ENCODE measurements at regions not wholly inside any gene's neighbourhood (a gene's known extent, or its start where the extent isn't known, plus 50 kb on each side); places are given as distances from the start of the nearest gene placed in this dataset.
"Not testable (repeated sequence)": the region's sequence is repeated elsewhere in the genome, so short reads cannot be mapped to it uniquely, and the experiment has no call there.

- ATAC-seq: no peak
Measured at GRCh38 chr6:166719019-166719418, 92.0 kb upstream of the RPS6KA2 start.

- no peak for ATAC-seq
Measured at GRCh38 chr6:166718516-166718915, 91.5 kb upstream of the RPS6KA2 start.

- no peak for ATAC-seq
Measured at GRCh38 chr6:166716910-166717617, 90.0 kb upstream of the RPS6KA2 start.

- no peak for ATAC-seq
Measured at GRCh38 chr6:166715992-166716391, 88.9 kb upstream of the RPS6KA2 start.

- ATAC-seq: no peak
Measured at GRCh38 chr6:166715065-166715464, 88.0 kb upstream of the RPS6KA2 start.

GRCh38 chr6:166714581-166714980 is 87.5 kb upstream of the RPS6KA2 start:
- no peak for ATAC-seq

GRCh38 chr6:166714187-166714510 is 87.1 kb upstream of the RPS6KA2 start:
- ATAC-seq: no peak

GRCh38 chr6:166713434-166714186 is 86.6 kb upstream of the RPS6KA2 start:
- ATAC-seq: no peak

- no peak for ATAC-seq
Measured at GRCh38 chr6:166712286-166713228, 85.5 kb upstream of the RPS6KA2 start.

GRCh38 chr6:166710084-166710483 is 83.0 kb upstream of the RPS6KA2 start:
- no peak for ATAC-seq

- no peak for ATAC-seq
Measured at GRCh38 chr6:166708460-166708859, 81.4 kb upstream of the RPS6KA2 start.

GRCh38 chr6:166707045-166707444 is 80.0 kb upstream of the RPS6KA2 start:
- ATAC-seq: no peak

GRCh38 chr6:166705069-166705468 is 78.0 kb upstream of the RPS6KA2 start:
- ATAC-seq: no peak

- ATAC-seq: no peak
Measured at GRCh38 chr6:166704171-166704570, 77.1 kb upstream of the RPS6KA2 start.

- no peak for ATAC-seq
Measured at GRCh38 chr6:166703149-166703710, 76.2 kb upstream of the RPS6KA2 start.

- ATAC-seq: not testable (repeated sequence)
Measured at GRCh38 chr6:166701424-166701823, 74.4 kb upstream of the RPS6KA2 start.

- ATAC-seq: not testable (repeated sequence)
Measured at GRCh38 chr6:166700871-166701270, 73.8 kb upstream of the RPS6KA2 start.

GRCh38 chr6:166697113-166697512 is 70.1 kb upstream of the RPS6KA2 start:
- no peak for ATAC-seq

- ATAC-seq: no peak
Measured at GRCh38 chr6:166693880-166694279, 66.8 kb upstream of the RPS6KA2 start.

- no peak for ATAC-seq
Measured at GRCh38 chr6:166692723-166693302, 65.8 kb upstream of the RPS6KA2 start.

GRCh38 chr6:166691746-166692145 is 64.7 kb upstream of the RPS6KA2 start:
- no peak for ATAC-seq

GRCh38 chr6:166691199-166691598 is 64.1 kb upstream of the RPS6KA2 start:
- no peak for ATAC-seq

GRCh38 chr6:166689687-166690086 is 62.6 kb upstream of the RPS6KA2 start:
- ATAC-seq: no peak

Measured in activated CD4-positive, CD25-positive, alpha-beta regulatory T cell treated with anti-CD3 and anti-CD28 coated beads, Interleukin-2, amount 50 U/mL, for 24 hours (primary cell).